Cerebellar cortex (tissue), 1 donor: ENCODE measurements at regions not wholly inside any gene's neighbourhood (a gene's known extent, or its start where the extent isn't known, plus 50 kb on each side); places are given as distances from the start of the nearest gene placed in this dataset.

Experiments used
- DNase-seq: peaks from one replicate; pipeline ENCODE4 v3.0.0-alpha.2; 2015; ENCODE audit warnings: low spot score

GRCh38 chr9:107559494-107560086, 70.0 kb upstream of the KLF4 start:
- DNase-seq: no peak

- DNase-seq: no peak
Measured at GRCh38 chr9:107557236-107557990, 67.8 kb upstream of the KLF4 start.

GRCh38 chr9:107554636-107555035, 65.1 kb upstream of the KLF4 start:
- DNase-seq: no peak

- no peak for DNase-seq
Measured at GRCh38 chr9:107548298-107549142, 59.0 kb upstream of the KLF4 start.

GRCh38 chr9:107547772-107548297, 58.3 kb upstream of the KLF4 start:
- no peak for DNase-seq

- DNase-seq: no peak
Measured at GRCh38 chr9:107547303-107547702, 57.7 kb upstream of the KLF4 start.

GRCh38 chr9:107546859-107547258, 57.3 kb upstream of the KLF4 start:
- DNase-seq: no peak

- DNase-seq: no peak
Measured at GRCh38 chr9:107545036-107545435, 55.5 kb upstream of the KLF4 start.

GRCh38 chr9:107542411-107543157, 53.0 kb upstream of the KLF4 start:
- DNase-seq: no peak

GRCh38 chr9:107541523-107541922, 52.0 kb upstream of the KLF4 start:
- DNase-seq: no peak

- DNase-seq: peak; percentile 3
Measured at GRCh38 chr9:107540164-107540561, 50.6 kb upstream of the KLF4 start.

GRCh38 chr9:107539427-107540163, 50.0 kb upstream of the KLF4 start:
- no peak for DNase-seq
